H1 (cell line): ENCODE measurements at regions not wholly inside any gene's neighbourhood (a gene's known extent, or its start where the extent isn't known, plus 50 kb on each side); places are given as distances from the start of the nearest gene placed in this dataset.

Source experiments
- CTCF ChIA-PET: fragments of 300-600 bp; sonication (Branson Sonifier 250); formaldehyde crosslinking; loops from one replicate; lab custom pipeline; 2021; ENCODE audit not compliant: partially characterized antibody; lab: Charles Lee
- POLR2A ChIA-PET: fragments of 300-600 bp; sonication (Branson Sonifier 250); formaldehyde crosslinking; loops from one replicate; lab custom pipeline; 2021; ENCODE audit warnings: inconsistent platforms; ENCODE audit not compliant: partially characterized antibody; lab: Charles Lee
- DNase-seq, 2 experiments: peaks; one replicate each; pipeline versions ENCODE4 v3.0.0 to v3.0.0-alpha.2; 2010 to 2022; ENCODE audit warnings: low spot score in 2 of 2, low read depth in 1 of 2, mixed read lengths in 1 of 2
- FAIRE-seq: peaks from 2 replicates; lab custom pipeline; 2011; peaks lifted over from hg19 to GRCh38; lab: Jason Lieb, UNC
- H2AFZ ChIP-seq: 2 replicates; pipeline ENCODE4 v1.8.1; 2012; ENCODE audit warnings: low read length, inconsistent platforms
- H2AK5ac ChIP-seq: 2 replicates; pipeline ENCODE4 v1.6.1; 2013; ENCODE audit warnings: low read depth, low read length
- H2BK120ac ChIP-seq: replicated peaks from 2 replicates; pipeline ENCODE3; 2013; ENCODE audit warnings: low read depth, low read length, inconsistent platforms
- H2BK12ac ChIP-seq: 2 replicates; pipeline ENCODE4 v1.6.1; 2013; ENCODE audit warnings: low read depth, low read length
- H2BK15ac ChIP-seq: 2 replicates; pipeline ENCODE4 v1.6.1; 2013; ENCODE audit warnings: low read length
- H2BK20ac ChIP-seq: 2 replicates; pipeline ENCODE4 v1.6.1; 2013; ENCODE audit warnings: low read length
- H2BK5ac ChIP-seq: 2 replicates; pipeline ENCODE4 v1.6.1; 2013; ENCODE audit warnings: low read depth, low read length
- H3K14ac ChIP-seq: 2 replicates; pipeline ENCODE4 v1.6.1; 2013; ENCODE audit warnings: inconsistent platforms; ENCODE audit not compliant: insufficient read length
- H3K18ac ChIP-seq: 2 replicates; pipeline ENCODE4 v1.6.1; 2013; ENCODE audit warnings: low read length; ENCODE audit errors: extremely low read depth
- H3K23ac ChIP-seq: 2 replicates; pipeline ENCODE4 v1.6.1; 2013; ENCODE audit warnings: inconsistent platforms; ENCODE audit not compliant: insufficient read length
- H3K23me2 ChIP-seq: 2 replicates; pipeline ENCODE4 v1.6.1; 2013; ENCODE audit warnings: low read depth, low read length
- H3K27ac ChIP-seq: 2 replicates; pipeline ENCODE4 v1.6.1; 2011; ENCODE audit warnings: low read depth, low read length, inconsistent platforms
- H3K27me3 ChIP-seq, 4 experiments: replicated peaks in 1 of 4; 1 replicate in 1 of 4; 2 replicates in 3 of 4; pipeline versions ENCODE4 v1.6.1 to v1.8.1; 2011 to 2013; ENCODE audit warnings: low read length in 3 of 4, mild to moderate bottlenecking in 3 of 4, inconsistent platforms in 2 of 4, mixed read lengths in 2 of 4, moderate library complexity in 1 of 4; ENCODE audit not compliant: control insufficient read depth in 3 of 4, insufficient read depth in 3 of 4; ENCODE audit errors: extremely low read depth in 1 of 4
- H3K36me3 ChIP-seq, 4 experiments: 2 replicates each; pipeline versions ENCODE4 v1.6.1 to v1.8.1; 2011 to 2013; ENCODE audit warnings: mild to moderate bottlenecking in 4 of 4, low read length in 3 of 4, moderate library complexity in 2 of 4, control low read depth in 1 of 4, inconsistent platforms in 1 of 4; ENCODE audit not compliant: insufficient read depth in 4 of 4, control insufficient read depth in 2 of 4
- H3K4ac ChIP-seq: replicated peaks from 2 replicates; pipeline ENCODE3; 2013; ENCODE audit warnings: low read length, low read depth, mixed read lengths, inconsistent platforms; ENCODE audit not compliant: insufficient read length
- H3K4me1 ChIP-seq, 4 experiments: replicated peaks in 1 of 4; 1 replicate in 1 of 4; 2 replicates in 3 of 4; pipeline versions ENCODE4 v1.6.1 to v1.8.1; 2011 to 2013; ENCODE audit warnings: low read length in 3 of 4, inconsistent platforms in 2 of 4, mixed read lengths in 1 of 4; ENCODE audit not compliant: insufficient read depth in 4 of 4, control insufficient read depth in 3 of 4
- H3K4me2 ChIP-seq, 2 experiments: 2 replicates each; pipeline versions ENCODE4 v1.6.1 to v1.8.1; 2011 to 2013; ENCODE audit warnings: low read depth in 2 of 2, low read length in 2 of 2, control low read depth in 1 of 2, inconsistent platforms in 1 of 2, mild to moderate bottlenecking in 1 of 2; ENCODE audit not compliant: insufficient read depth in 1 of 2
- H3K4me3 ChIP-seq, 4 experiments: fragments of 200-600, 300-600 bp in 1 of 4; sonication (generic), shearing (Covaris generic), sonication (Bioruptor Twin) in 1 of 4; 2 replicates each; pipeline versions ENCODE4 v1.5.1 to v1.8.1; 2011 to 2016; ENCODE audit warnings: low read length in 4 of 4, low read depth in 3 of 4, control low read depth in 2 of 4, inconsistent platforms in 2 of 4, mild to moderate bottlenecking in 2 of 4, mixed read lengths in 1 of 4, moderate library complexity in 1 of 4; ENCODE audit not compliant: insufficient read depth in 2 of 4; ENCODE audit errors: extremely low read depth in 1 of 4
- H3K56ac ChIP-seq: replicated peaks from 2 replicates; pipeline ENCODE3; 2013; ENCODE audit warnings: low read depth, mild to moderate bottlenecking, mixed read lengths, low read length, inconsistent platforms; ENCODE audit not compliant: insufficient read length
- H3K79me1 ChIP-seq: 2 replicates; pipeline ENCODE4 v1.6.1; 2013; ENCODE audit warnings: low read depth, low read length, control low read depth
- H3K79me2 ChIP-seq, 2 experiments: 2 replicates each; pipeline versions ENCODE4 v1.6.1 to v1.8.1; 2012 to 2013; ENCODE audit warnings: low read length in 2 of 2, mild to moderate bottlenecking in 2 of 2, inconsistent platforms in 1 of 2; ENCODE audit not compliant: insufficient read depth in 2 of 2, control insufficient read depth in 1 of 2
- H3K9ac ChIP-seq, 4 experiments: replicated peaks in 1 of 4; 1 replicate in 1 of 4; 2 replicates in 3 of 4; pipeline versions ENCODE4 v1.6.1 to v1.8.1; 2011 to 2013; ENCODE audit warnings: low read depth in 3 of 4, low read length in 3 of 4, control low read depth in 2 of 4, mild to moderate bottlenecking in 2 of 4, moderate library complexity in 2 of 4, inconsistent platforms in 1 of 4; ENCODE audit errors: extremely low read depth in 1 of 4
- H3K9me3 ChIP-seq, 2 experiments: 2 replicates each; pipeline versions ENCODE4 v1.6.1 to v1.8.1; 2012 to 2013; ENCODE audit warnings: mild to moderate bottlenecking in 2 of 2, moderate library complexity in 2 of 2, control low read depth in 1 of 2, inconsistent platforms in 1 of 2, low read depth in 1 of 2, low read length in 1 of 2, mixed read lengths in 1 of 2; ENCODE audit not compliant: insufficient read depth in 2 of 2
- H4K20me1 ChIP-seq, 2 experiments: replicated peaks in 1 of 2; 2 replicates each; pipeline versions ENCODE3 to v1.8.1; 2011 to 2013; ENCODE audit warnings: inconsistent platforms in 2 of 2, low read length in 2 of 2, mild to moderate bottlenecking in 1 of 2; ENCODE audit not compliant: insufficient read depth in 2 of 2, control insufficient read depth in 1 of 2
- H4K5ac ChIP-seq: 2 replicates; pipeline ENCODE4 v1.6.1; 2013; ENCODE audit warnings: low read length, low read depth, mixed read lengths, inconsistent platforms; ENCODE audit not compliant: insufficient read length
- H4K8ac ChIP-seq: 2 replicates; pipeline ENCODE4 v1.8.0; 2013; ENCODE audit warnings: mild to moderate bottlenecking, moderate library complexity, low read length, inconsistent platforms; ENCODE audit not compliant: insufficient read depth; ENCODE audit errors: extremely low read depth
- H4K91ac ChIP-seq: replicated peaks from 2 replicates; pipeline ENCODE3; 2013; ENCODE audit warnings: low read length, mixed read lengths, inconsistent platforms; ENCODE audit not compliant: insufficient read length
- BRCA1 ChIP-seq: IDR thresholded peaks from 2 replicates; pipeline ENCODE4 v1.6.1; 2012; ENCODE audit warnings: low read depth, low read length, improper control_type of control experiment
- CTBP2 ChIP-seq: IDR thresholded peaks from 2 replicates; pipeline ENCODE4 v1.7.0; 2011; ENCODE audit warnings: borderline replicate concordance, mild to moderate bottlenecking, moderate library complexity, mixed read lengths, low read length; ENCODE audit not compliant: insufficient read depth, insufficient read length
- SP2 ChIP-seq: IDR thresholded peaks from 2 replicates; pipeline ENCODE4 v1.6.1; 2012; ENCODE audit warnings: mild to moderate bottlenecking, low read length, inconsistent platforms
- WGBS, 2 experiments: shearing (Covaris generic) in 1 of 2; methylation state at CpG; one replicate each; pipeline versions ENCODE4 v1.1.6 to v1.1.7; 2013 to 2015; ENCODE audit warnings: low lambda C conversion rate in 2 of 2, mixed read lengths in 2 of 2, inconsistent platforms in 1 of 2, low coverage in 1 of 2, missing lambda C conversion rate in 1 of 2; ENCODE audit not compliant: insufficient replicate concordance in 2 of 2, insufficient coverage in 1 of 2, insufficient read length in 1 of 2; ENCODE audit errors: extremely low coverage in 1 of 2, missing lambda C conversion rate in 1 of 2; 5-methylcytosine and 5-hydroxymethylcytosine counted together

GRCh38 chr2:42918671-42919318, 126.4 kb upstream of the HAAO start:
- H3K4me3 ChIP-seq, result no peak overlapping the region
- H2BK5ac ChIP-seq, result no peak overlapping the region
- no peak overlapping the region for H2AK5ac ChIP-seq
- no peak overlapping the region for H2BK20ac ChIP-seq
- no peaks in the 10 kb centered on the region for H3K9me3 ChIP-seq
- no peaks in the 10 kb centered on the region for H3K79me2 ChIP-seq
- DNase-seq, result no peak
- TF ChIP-seq BRCA1, result no peak
- no peak for TF ChIP-seq SP2
- TF ChIP-seq CTBP2, result no peak
- ChIA-PET POLR2A (no interaction called here), CTCF (interaction anchor here (0.9 to 9.9 kb wide), 4 partner anchors 8 to 27 kb away, joined by 3 to 69 read pairs (median 5); no protein-coding TSS in a partner anchor)
- no peaks in the 10 kb centered on the region for H3K36me3 ChIP-seq
- FAIRE-seq, result no peak
- no peak overlapping the region for H4K8ac ChIP-seq
- no peak overlapping the region for H3K27ac ChIP-seq
- no peak overlapping the region for H2BK12ac ChIP-seq
- peaks cover 0 to 3% (median 2%) of the 10 kb centered on the region in 4 experiments; a peak in 6 of 7 replicates for H3K4me1 ChIP-seq
- H4K20me1 ChIP-seq, result no peaks in the 10 kb centered on the region
- no peak overlapping the region for H3K56ac ChIP-seq
- no peak overlapping the region for H2AFZ ChIP-seq
- no peak overlapping the region for H3K23ac ChIP-seq
- H2BK120ac ChIP-seq, result no peak overlapping the region
- H4K5ac ChIP-seq, result no peak overlapping the region
- no peaks in the 10 kb centered on the region for H3K23me2 ChIP-seq
- H4K91ac ChIP-seq, result no peak overlapping the region
- H3K9ac ChIP-seq, result no peak overlapping the region
- no peak overlapping the region for H3K4ac ChIP-seq
- H2BK15ac ChIP-seq, result no peak overlapping the region
- no peak overlapping the region for H3K14ac ChIP-seq
- H3K18ac ChIP-seq, result no peak overlapping the region
- no peak overlapping the region for H3K4me2 ChIP-seq
- no peaks in the 10 kb centered on the region for H3K79me1 ChIP-seq
- 88% methylated on average over 9 of the region's 9 CpGs; no CpG with 5 or more reads in 1 of the 2 experiments for WGBS, 2 experiments
- H3K27me3 ChIP-seq, result no peaks in the 10 kb centered on the region
